H1 (cell line): ENCODE measurements at regions not wholly inside any gene's neighbourhood (a gene's known extent, or its start where the extent isn't known, plus 50 kb on each side); places are given as distances from the start of the nearest gene placed in this dataset.

Experiments
- CTCF ChIA-PET: fragments of 300-600 bp; sonication (Branson Sonifier 250); formaldehyde crosslinking; loops from one replicate; lab custom pipeline; 2021; ENCODE audit not compliant: partially characterized antibody; lab: Charles Lee
- POLR2A ChIA-PET: fragments of 300-600 bp; sonication (Branson Sonifier 250); formaldehyde crosslinking; loops from one replicate; lab custom pipeline; 2021; ENCODE audit warnings: inconsistent platforms; ENCODE audit not compliant: partially characterized antibody; lab: Charles Lee
- DNase-seq, 2 experiments: peaks; one replicate each; pipeline versions ENCODE4 v3.0.0 to v3.0.0-alpha.2; 2010 to 2022; ENCODE audit warnings: low spot score in 2 of 2, low read depth in 1 of 2, mixed read lengths in 1 of 2
- FAIRE-seq: peaks from 2 replicates; lab custom pipeline; 2011; peaks lifted over from hg19 to GRCh38; lab: Jason Lieb, UNC
- H2AFZ ChIP-seq: 2 replicates; pipeline ENCODE4 v1.8.1; 2012; ENCODE audit warnings: low read length, inconsistent platforms
- H2AK5ac ChIP-seq: 2 replicates; pipeline ENCODE4 v1.6.1; 2013; ENCODE audit warnings: low read depth, low read length
- H2BK120ac ChIP-seq: replicated peaks from 2 replicates; pipeline ENCODE3; 2013; ENCODE audit warnings: low read depth, low read length, inconsistent platforms
- H2BK12ac ChIP-seq: 2 replicates; pipeline ENCODE4 v1.6.1; 2013; ENCODE audit warnings: low read depth, low read length
- H2BK15ac ChIP-seq: 2 replicates; pipeline ENCODE4 v1.6.1; 2013; ENCODE audit warnings: low read length
- H2BK20ac ChIP-seq: 2 replicates; pipeline ENCODE4 v1.6.1; 2013; ENCODE audit warnings: low read length
- H2BK5ac ChIP-seq: 2 replicates; pipeline ENCODE4 v1.6.1; 2013; ENCODE audit warnings: low read depth, low read length
- H3K14ac ChIP-seq: 2 replicates; pipeline ENCODE4 v1.6.1; 2013; ENCODE audit warnings: inconsistent platforms; ENCODE audit not compliant: insufficient read length
- H3K18ac ChIP-seq: 2 replicates; pipeline ENCODE4 v1.6.1; 2013; ENCODE audit warnings: low read length; ENCODE audit errors: extremely low read depth
- H3K23ac ChIP-seq: 2 replicates; pipeline ENCODE4 v1.6.1; 2013; ENCODE audit warnings: inconsistent platforms; ENCODE audit not compliant: insufficient read length
- H3K23me2 ChIP-seq: 2 replicates; pipeline ENCODE4 v1.6.1; 2013; ENCODE audit warnings: low read depth, low read length
- H3K27ac ChIP-seq: 2 replicates; pipeline ENCODE4 v1.6.1; 2011; ENCODE audit warnings: low read depth, low read length, inconsistent platforms
- H3K27me3 ChIP-seq, 4 experiments: replicated peaks in 1 of 4; 1 replicate in 1 of 4; 2 replicates in 3 of 4; pipeline versions ENCODE4 v1.6.1 to v1.8.1; 2011 to 2013; ENCODE audit warnings: low read length in 3 of 4, mild to moderate bottlenecking in 3 of 4, inconsistent platforms in 2 of 4, mixed read lengths in 2 of 4, moderate library complexity in 1 of 4; ENCODE audit not compliant: control insufficient read depth in 3 of 4, insufficient read depth in 3 of 4; ENCODE audit errors: extremely low read depth in 1 of 4
- H3K36me3 ChIP-seq, 4 experiments: 2 replicates each; pipeline versions ENCODE4 v1.6.1 to v1.8.1; 2011 to 2013; ENCODE audit warnings: mild to moderate bottlenecking in 4 of 4, low read length in 3 of 4, moderate library complexity in 2 of 4, control low read depth in 1 of 4, inconsistent platforms in 1 of 4; ENCODE audit not compliant: insufficient read depth in 4 of 4, control insufficient read depth in 2 of 4
- H3K4ac ChIP-seq: replicated peaks from 2 replicates; pipeline ENCODE3; 2013; ENCODE audit warnings: low read length, low read depth, mixed read lengths, inconsistent platforms; ENCODE audit not compliant: insufficient read length
- H3K4me1 ChIP-seq, 4 experiments: replicated peaks in 1 of 4; 1 replicate in 1 of 4; 2 replicates in 3 of 4; pipeline versions ENCODE4 v1.6.1 to v1.8.1; 2011 to 2013; ENCODE audit warnings: low read length in 3 of 4, inconsistent platforms in 2 of 4, mixed read lengths in 1 of 4; ENCODE audit not compliant: insufficient read depth in 4 of 4, control insufficient read depth in 3 of 4
- H3K4me2 ChIP-seq, 2 experiments: 2 replicates each; pipeline versions ENCODE4 v1.6.1 to v1.8.1; 2011 to 2013; ENCODE audit warnings: low read depth in 2 of 2, low read length in 2 of 2, control low read depth in 1 of 2, inconsistent platforms in 1 of 2, mild to moderate bottlenecking in 1 of 2; ENCODE audit not compliant: insufficient read depth in 1 of 2
- H3K4me3 ChIP-seq, 4 experiments: fragments of 200-600, 300-600 bp in 1 of 4; sonication (generic), shearing (Covaris generic), sonication (Bioruptor Twin) in 1 of 4; 2 replicates each; pipeline versions ENCODE4 v1.5.1 to v1.8.1; 2011 to 2016; ENCODE audit warnings: low read length in 4 of 4, low read depth in 3 of 4, control low read depth in 2 of 4, inconsistent platforms in 2 of 4, mild to moderate bottlenecking in 2 of 4, mixed read lengths in 1 of 4, moderate library complexity in 1 of 4; ENCODE audit not compliant: insufficient read depth in 2 of 4; ENCODE audit errors: extremely low read depth in 1 of 4
- H3K56ac ChIP-seq: replicated peaks from 2 replicates; pipeline ENCODE3; 2013; ENCODE audit warnings: low read depth, mild to moderate bottlenecking, mixed read lengths, low read length, inconsistent platforms; ENCODE audit not compliant: insufficient read length
- H3K79me1 ChIP-seq: 2 replicates; pipeline ENCODE4 v1.6.1; 2013; ENCODE audit warnings: low read depth, low read length, control low read depth
- H3K79me2 ChIP-seq, 2 experiments: 2 replicates each; pipeline versions ENCODE4 v1.6.1 to v1.8.1; 2012 to 2013; ENCODE audit warnings: low read length in 2 of 2, mild to moderate bottlenecking in 2 of 2, inconsistent platforms in 1 of 2; ENCODE audit not compliant: insufficient read depth in 2 of 2, control insufficient read depth in 1 of 2
- H3K9ac ChIP-seq, 4 experiments: replicated peaks in 1 of 4; 1 replicate in 1 of 4; 2 replicates in 3 of 4; pipeline versions ENCODE4 v1.6.1 to v1.8.1; 2011 to 2013; ENCODE audit warnings: low read depth in 3 of 4, low read length in 3 of 4, control low read depth in 2 of 4, mild to moderate bottlenecking in 2 of 4, moderate library complexity in 2 of 4, inconsistent platforms in 1 of 4; ENCODE audit errors: extremely low read depth in 1 of 4
- H3K9me3 ChIP-seq, 2 experiments: 2 replicates each; pipeline versions ENCODE4 v1.6.1 to v1.8.1; 2012 to 2013; ENCODE audit warnings: mild to moderate bottlenecking in 2 of 2, moderate library complexity in 2 of 2, control low read depth in 1 of 2, inconsistent platforms in 1 of 2, low read depth in 1 of 2, low read length in 1 of 2, mixed read lengths in 1 of 2; ENCODE audit not compliant: insufficient read depth in 2 of 2
- H4K20me1 ChIP-seq, 2 experiments: replicated peaks in 1 of 2; 2 replicates each; pipeline versions ENCODE3 to v1.8.1; 2011 to 2013; ENCODE audit warnings: inconsistent platforms in 2 of 2, low read length in 2 of 2, mild to moderate bottlenecking in 1 of 2; ENCODE audit not compliant: insufficient read depth in 2 of 2, control insufficient read depth in 1 of 2
- H4K5ac ChIP-seq: 2 replicates; pipeline ENCODE4 v1.6.1; 2013; ENCODE audit warnings: low read length, low read depth, mixed read lengths, inconsistent platforms; ENCODE audit not compliant: insufficient read length
- H4K8ac ChIP-seq: 2 replicates; pipeline ENCODE4 v1.8.0; 2013; ENCODE audit warnings: mild to moderate bottlenecking, moderate library complexity, low read length, inconsistent platforms; ENCODE audit not compliant: insufficient read depth; ENCODE audit errors: extremely low read depth
- H4K91ac ChIP-seq: replicated peaks from 2 replicates; pipeline ENCODE3; 2013; ENCODE audit warnings: low read length, mixed read lengths, inconsistent platforms; ENCODE audit not compliant: insufficient read length
- CBX5 ChIP-seq: fragments of 300-800, 300-1000 bp; sonication (generic); IDR thresholded peaks from 2 replicates; pipeline ENCODE4 v1.7.1; 2016; ENCODE audit warnings: antibody characterized with exemption, low read length, low read depth
- FOSL1 ChIP-seq: IDR thresholded peaks from 2 replicates; pipeline ENCODE4 v1.6.1; 2011; ENCODE audit warnings: mild to moderate bottlenecking, low read depth, low read length, moderate library complexity; ENCODE audit not compliant: insufficient read depth
- KDM5A ChIP-seq: fragments of 200-600 bp; IDR thresholded peaks from 2 replicates; pipeline ENCODE4 v1.7.1; 2012; ENCODE audit warnings: mild to moderate bottlenecking, low read length, inconsistent platforms, mixed read lengths
- NRF1 ChIP-seq: IDR thresholded peaks from 2 replicates; pipeline ENCODE4 v1.6.1; 2011; ENCODE audit warnings: mild to moderate bottlenecking, low read depth, low read length, improper control_type of control experiment
- RAD21 ChIP-seq, 2 experiments: IDR thresholded peaks in 1 of 2; conservative IDR thresholded peaks in 1 of 2; 2 replicates each; pipeline ENCODE4 v1.6.1; 2011; ENCODE audit warnings: low read depth in 2 of 2, low read length in 2 of 2, improper control_type of control experiment in 1 of 2, inconsistent platforms in 1 of 2, mild to moderate bottlenecking in 1 of 2, moderate library complexity in 1 of 2
- RBBP5 ChIP-seq: IDR thresholded peaks from 2 replicates; pipeline ENCODE4 v1.7.1; 2012; ENCODE audit warnings: low read depth, mild to moderate bottlenecking, inconsistent platforms, low read length, moderate library complexity, borderline replicate concordance
- RXRA ChIP-seq: IDR thresholded peaks from 2 replicates; pipeline ENCODE4 v1.6.1; 2011; ENCODE audit warnings: low read depth, mild to moderate bottlenecking, low read length, moderate library complexity; ENCODE audit not compliant: insufficient read depth
- SP1 ChIP-seq: IDR thresholded peaks from 2 replicates; pipeline ENCODE4 v1.6.1; 2011; ENCODE audit warnings: low read depth, low read length
- SP2 ChIP-seq: IDR thresholded peaks from 2 replicates; pipeline ENCODE4 v1.6.1; 2012; ENCODE audit warnings: mild to moderate bottlenecking, low read length, inconsistent platforms
- SRF ChIP-seq: IDR thresholded peaks from 2 replicates; pipeline ENCODE4 v1.6.1; 2011; ENCODE audit warnings: mild to moderate bottlenecking, low read depth, low read length, moderate library complexity
- WGBS, 2 experiments: shearing (Covaris generic) in 1 of 2; methylation state at CpG; one replicate each; pipeline versions ENCODE4 v1.1.6 to v1.1.7; 2013 to 2015; ENCODE audit warnings: low lambda C conversion rate in 2 of 2, mixed read lengths in 2 of 2, inconsistent platforms in 1 of 2, low coverage in 1 of 2, missing lambda C conversion rate in 1 of 2; ENCODE audit not compliant: insufficient replicate concordance in 2 of 2, insufficient coverage in 1 of 2, insufficient read length in 1 of 2; ENCODE audit errors: extremely low coverage in 1 of 2, missing lambda C conversion rate in 1 of 2; 5-methylcytosine and 5-hydroxymethylcytosine counted together
- TF ChIP-seq, protein P1 (sequence below): IDR thresholded peaks from 2 replicates; pipeline ENCODE4 v1.6.1; 2012; ENCODE audit warnings: low read length, inconsistent platforms
- TF ChIP-seq, protein P2 (sequence below): IDR thresholded peaks from 2 replicates; pipeline ENCODE4 v1.6.1; 2012; ENCODE audit warnings: inconsistent platforms
- TF ChIP-seq, protein P3 (sequence below): IDR thresholded peaks from 2 replicates; pipeline ENCODE4 v1.6.1; 2011; ENCODE audit warnings: low read depth, mild to moderate bottlenecking, low read length; ENCODE audit not compliant: insufficient read depth

DNA sequence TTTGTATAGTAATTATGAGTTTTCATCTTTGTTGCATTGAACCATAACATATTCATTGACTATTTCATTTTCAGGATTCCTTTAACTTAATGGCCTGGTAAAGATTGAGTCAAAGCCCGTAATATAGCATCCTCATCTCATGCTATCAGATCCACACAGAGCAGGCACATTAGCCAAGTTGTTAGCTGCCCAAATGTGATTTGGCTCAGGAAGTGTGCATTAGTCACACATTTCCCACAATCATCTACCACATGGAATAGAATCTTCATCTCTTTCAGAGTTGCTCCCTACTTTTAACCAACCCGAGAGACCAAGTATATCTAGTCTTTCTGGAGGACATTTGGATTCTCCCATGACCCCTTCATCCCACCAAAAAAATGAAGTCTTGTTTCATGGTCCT, 481.0 kb upstream of the PTGER4 start:
- Histone ChIP-seq H3K79me1 (no peaks in the 10 kb centered on the region), H3K4me3 (no peak overlapping the region), H3K4me1 (no peaks in the 10 kb centered on the region), H3K23ac (no peak overlapping the region), H3K27me3 (no peaks in the 10 kb centered on the region), H2AFZ (no peak overlapping the region), H4K8ac (no peak overlapping the region), H3K27ac (no peak overlapping the region), H3K9ac (no peak overlapping the region), H3K23me2 (no peaks in the 10 kb centered on the region), H4K20me1 (no peaks in the 10 kb centered on the region), H3K4me2 (no peak overlapping the region), H3K18ac (no peak overlapping the region), H3K36me3 (no peaks in the 10 kb centered on the region), H4K91ac (no peak overlapping the region), H2BK12ac (no peak overlapping the region), H2BK20ac (no peak overlapping the region), H2AK5ac (no peak overlapping the region), H3K79me2 (no peaks in the 10 kb centered on the region), H2BK15ac (no peak overlapping the region), H3K14ac (no peak overlapping the region), H2BK120ac (no peak overlapping the region), H3K9me3 (no peaks in the 10 kb centered on the region), H3K4ac (no peak overlapping the region), H4K5ac (no peak overlapping the region), H2BK5ac (no peak overlapping the region), H3K56ac (no peak overlapping the region)
- FAIRE-seq = no peak
- DNase-seq = no peak
- CTCF ChIA-PET = no interaction called here
- 100% methylated on average over 2 of the region's 2 CpGs; no CpG with 5 or more reads in 1 of the 2 experiments for WGBS, 2 experiments
- POLR2A ChIA-PET = no interaction called here
- no peak for TF ChIP-seq CBX5
- TF ChIP-seq RXRA = no peak
- no peak for TF ChIP-seq NRF1
- no peak for TF ChIP-seq KDM5A
- TF ChIP-seq RAD21 (IDR thresholded peaks at IDR 0.05 in 1 of 2, conservative IDR thresholded peaks at IDR 0.05 in 1 of 2; ENCODE audit: low read depth in 2 of 2, low read length in 2 of 2) = no peak
- TF ChIP-seq SP2 = no peak
- TF ChIP-seq SP1 = no peak
- TF ChIP-seq, protein P1, sequence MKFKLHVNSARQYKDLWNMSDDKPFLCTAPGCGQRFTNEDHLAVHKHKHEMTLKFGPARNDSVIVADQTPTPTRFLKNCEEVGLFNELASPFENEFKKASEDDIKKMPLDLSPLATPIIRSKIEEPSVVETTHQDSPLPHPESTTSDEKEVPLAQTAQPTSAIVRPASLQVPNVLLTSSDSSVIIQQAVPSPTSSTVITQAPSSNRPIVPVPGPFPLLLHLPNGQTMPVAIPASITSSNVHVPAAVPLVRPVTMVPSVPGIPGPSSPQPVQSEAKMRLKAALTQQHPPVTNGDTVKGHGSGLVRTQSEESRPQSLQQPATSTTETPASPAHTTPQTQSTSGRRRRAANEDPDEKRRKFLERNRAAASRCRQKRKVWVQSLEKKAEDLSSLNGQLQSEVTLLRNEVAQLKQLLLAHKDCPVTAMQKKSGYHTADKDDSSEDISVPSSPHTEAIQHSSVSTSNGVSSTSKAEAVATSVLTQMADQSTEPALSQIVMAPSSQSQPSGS = no peak
- TF ChIP-seq FOSL1 = no peak
- no peak for TF ChIP-seq RBBP5
- TF ChIP-seq, protein P2, sequence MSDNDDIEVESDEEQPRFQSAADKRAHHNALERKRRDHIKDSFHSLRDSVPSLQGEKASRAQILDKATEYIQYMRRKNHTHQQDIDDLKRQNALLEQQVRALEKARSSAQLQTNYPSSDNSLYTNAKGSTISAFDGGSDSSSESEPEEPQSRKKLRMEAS = no peak
- TF ChIP-seq, protein P3, sequence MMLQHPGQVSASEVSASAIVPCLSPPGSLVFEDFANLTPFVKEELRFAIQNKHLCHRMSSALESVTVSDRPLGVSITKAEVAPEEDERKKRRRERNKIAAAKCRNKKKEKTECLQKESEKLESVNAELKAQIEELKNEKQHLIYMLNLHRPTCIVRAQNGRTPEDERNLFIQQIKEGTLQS = no peak
- no peak for TF ChIP-seq SRF
